ENCODE measurements at regions not wholly inside any gene's neighbourhood (a gene's known extent, or its start where the extent isn't known, plus 50 kb on each side); places are given as distances from the start of the nearest gene placed in this dataset.

DNA sequence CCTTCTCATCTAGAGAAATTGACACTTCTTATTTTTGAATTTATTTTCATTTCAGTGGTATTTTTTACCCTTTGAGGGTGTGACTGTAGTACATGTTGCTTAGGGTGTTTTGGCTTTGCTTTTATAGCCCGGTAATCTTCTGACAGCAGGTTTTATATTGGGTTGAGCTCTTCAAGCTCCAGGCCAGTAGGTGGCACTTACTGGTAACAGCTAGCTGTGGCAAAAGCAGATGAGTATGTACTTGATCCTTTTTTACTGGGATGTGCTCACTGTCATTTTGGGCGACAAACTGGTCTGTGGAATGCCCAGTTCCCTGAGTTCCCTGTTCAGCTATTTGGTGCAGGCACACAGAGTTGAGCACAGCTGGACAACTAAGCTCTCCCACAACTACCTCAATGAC lies 916.2 kb upstream of the B3GALT2 start:
- TF ChIP-seq POLR2AphosphoS5 (IDR thresholded peaks at IDR 0.05; ENCODE audit: low read depth, low read length) = no peak
- no peak for TF ChIP-seq CEBPB (IDR thresholded peaks at IDR 0.05; ENCODE audit: low read depth)
- no peak for TF ChIP-seq YY1 (IDR thresholded peaks at IDR 0.05; ENCODE audit: extremely low read depth, insufficient replicate concordance, low read depth, low read length)
- TF ChIP-seq TCF7L2 (IDR thresholded peaks at IDR 0.05; ENCODE audit: borderline replicate concordance, extremely low read depth, insufficient read depth, insufficient read length) = no peak
- TF ChIP-seq, protein P1, sequence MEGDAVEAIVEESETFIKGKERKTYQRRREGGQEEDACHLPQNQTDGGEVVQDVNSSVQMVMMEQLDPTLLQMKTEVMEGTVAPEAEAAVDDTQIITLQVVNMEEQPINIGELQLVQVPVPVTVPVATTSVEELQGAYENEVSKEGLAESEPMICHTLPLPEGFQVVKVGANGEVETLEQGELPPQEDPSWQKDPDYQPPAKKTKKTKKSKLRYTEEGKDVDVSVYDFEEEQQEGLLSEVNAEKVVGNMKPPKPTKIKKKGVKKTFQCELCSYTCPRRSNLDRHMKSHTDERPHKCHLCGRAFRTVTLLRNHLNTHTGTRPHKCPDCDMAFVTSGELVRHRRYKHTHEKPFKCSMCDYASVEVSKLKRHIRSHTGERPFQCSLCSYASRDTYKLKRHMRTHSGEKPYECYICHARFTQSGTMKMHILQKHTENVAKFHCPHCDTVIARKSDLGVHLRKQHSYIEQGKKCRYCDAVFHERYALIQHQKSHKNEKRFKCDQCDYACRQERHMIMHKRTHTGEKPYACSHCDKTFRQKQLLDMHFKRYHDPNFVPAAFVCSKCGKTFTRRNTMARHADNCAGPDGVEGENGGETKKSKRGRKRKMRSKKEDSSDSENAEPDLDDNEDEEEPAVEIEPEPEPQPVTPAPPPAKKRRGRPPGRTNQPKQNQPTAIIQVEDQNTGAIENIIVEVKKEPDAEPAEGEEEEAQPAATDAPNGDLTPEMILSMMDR (IDR thresholded peaks at IDR 0.05 in 2 of 3, conservative IDR thresholded peaks at IDR 0.05 in 1 of 3; ENCODE audit: borderline replicate concordance in 1 of 3, insufficient read depth in 1 of 3, low read depth in 2 of 3, low read length in 2 of 3) = peak; percentile 3 to 35 (median 16); a peak in 3 of 6 replicates
- TF ChIP-seq EZH2phosphoT487 (IDR thresholded peaks at IDR 0.05; ENCODE audit: borderline replicate concordance) = no peak
- TF ChIP-seq SIN3A (IDR thresholded peaks at IDR 0.05; ENCODE audit: low read depth) = no peak
- TF ChIP-seq POLR2A (IDR thresholded peaks at IDR 0.05; ENCODE audit: borderline replicate concordance, extremely low read depth, insufficient read depth, insufficient read length) = no peak
- no peak for TF ChIP-seq ZFX (IDR thresholded peaks at IDR 0.05)
- TF ChIP-seq, protein P2, sequence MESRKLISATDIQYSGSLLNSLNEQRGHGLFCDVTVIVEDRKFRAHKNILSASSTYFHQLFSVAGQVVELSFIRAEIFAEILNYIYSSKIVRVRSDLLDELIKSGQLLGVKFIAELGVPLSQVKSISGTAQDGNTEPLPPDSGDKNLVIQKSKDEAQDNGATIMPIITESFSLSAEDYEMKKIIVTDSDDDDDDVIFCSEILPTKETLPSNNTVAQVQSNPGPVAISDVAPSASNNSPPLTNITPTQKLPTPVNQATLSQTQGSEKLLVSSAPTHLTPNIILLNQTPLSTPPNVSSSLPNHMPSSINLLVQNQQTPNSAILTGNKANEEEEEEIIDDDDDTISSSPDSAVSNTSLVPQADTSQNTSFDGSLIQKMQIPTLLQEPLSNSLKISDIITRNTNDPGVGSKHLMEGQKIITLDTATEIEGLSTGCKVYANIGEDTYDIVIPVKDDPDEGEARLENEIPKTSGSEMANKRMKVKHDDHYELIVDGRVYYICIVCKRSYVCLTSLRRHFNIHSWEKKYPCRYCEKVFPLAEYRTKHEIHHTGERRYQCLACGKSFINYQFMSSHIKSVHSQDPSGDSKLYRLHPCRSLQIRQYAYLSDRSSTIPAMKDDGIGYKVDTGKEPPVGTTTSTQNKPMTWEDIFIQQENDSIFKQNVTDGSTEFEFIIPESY (IDR thresholded peaks at IDR 0.05; ENCODE audit: extremely low read depth, insufficient replicate concordance, low read length) = no peak
- TF ChIP-seq SP1 (IDR thresholded peaks at IDR 0.05; ENCODE audit: low read depth) = no peak
- TF ChIP-seq, protein P3, sequence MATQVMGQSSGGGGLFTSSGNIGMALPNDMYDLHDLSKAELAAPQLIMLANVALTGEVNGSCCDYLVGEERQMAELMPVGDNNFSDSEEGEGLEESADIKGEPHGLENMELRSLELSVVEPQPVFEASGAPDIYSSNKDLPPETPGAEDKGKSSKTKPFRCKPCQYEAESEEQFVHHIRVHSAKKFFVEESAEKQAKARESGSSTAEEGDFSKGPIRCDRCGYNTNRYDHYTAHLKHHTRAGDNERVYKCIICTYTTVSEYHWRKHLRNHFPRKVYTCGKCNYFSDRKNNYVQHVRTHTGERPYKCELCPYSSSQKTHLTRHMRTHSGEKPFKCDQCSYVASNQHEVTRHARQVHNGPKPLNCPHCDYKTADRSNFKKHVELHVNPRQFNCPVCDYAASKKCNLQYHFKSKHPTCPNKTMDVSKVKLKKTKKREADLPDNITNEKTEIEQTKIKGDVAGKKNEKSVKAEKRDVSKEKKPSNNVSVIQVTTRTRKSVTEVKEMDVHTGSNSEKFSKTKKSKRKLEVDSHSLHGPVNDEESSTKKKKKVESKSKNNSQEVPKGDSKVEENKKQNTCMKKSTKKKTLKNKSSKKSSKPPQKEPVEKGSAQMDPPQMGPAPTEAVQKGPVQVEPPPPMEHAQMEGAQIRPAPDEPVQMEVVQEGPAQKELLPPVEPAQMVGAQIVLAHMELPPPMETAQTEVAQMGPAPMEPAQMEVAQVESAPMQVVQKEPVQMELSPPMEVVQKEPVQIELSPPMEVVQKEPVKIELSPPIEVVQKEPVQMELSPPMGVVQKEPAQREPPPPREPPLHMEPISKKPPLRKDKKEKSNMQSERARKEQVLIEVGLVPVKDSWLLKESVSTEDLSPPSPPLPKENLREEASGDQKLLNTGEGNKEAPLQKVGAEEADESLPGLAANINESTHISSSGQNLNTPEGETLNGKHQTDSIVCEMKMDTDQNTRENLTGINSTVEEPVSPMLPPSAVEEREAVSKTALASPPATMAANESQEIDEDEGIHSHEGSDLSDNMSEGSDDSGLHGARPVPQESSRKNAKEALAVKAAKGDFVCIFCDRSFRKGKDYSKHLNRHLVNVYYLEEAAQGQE (IDR thresholded peaks at IDR 0.05; ENCODE audit: low read depth) = no peak
- TF ChIP-seq CBX3 (IDR thresholded peaks at IDR 0.05; ENCODE audit: low read depth) = no peak
- TF ChIP-seq ZNF274 (IDR thresholded peaks at IDR 0.05; ENCODE audit: low read depth, low read length) = no peak

Data from HCT116 (cell line).